Tibial artery (tissue), 4 donors: ENCODE measurements at regions not wholly inside any gene's neighbourhood (a gene's known extent, or its start where the extent isn't known, plus 50 kb on each side); places are given as distances from the start of the nearest gene placed in this dataset.

Experiments used
- DNase-seq, 2 donors: peaks; one replicate each; pipeline ENCODE4 v3.0.0-alpha.2; 2019
- H3K27ac ChIP-seq, 2 donors: fragments of 200-600 bp; sonication (generic) in 1 of 2; 1 replicate in 1 of 2; 2 replicates in 1 of 2; pipeline ENCODE4 v1.5.1; 2018 to 2019; ENCODE audit warnings: mild to moderate bottlenecking in 1 of 2
- H3K27me3 ChIP-seq, 2 donors: fragments of 200-600 bp; sonication (generic) in 1 of 2; one replicate each; pipeline versions ENCODE4 v1.5.1 to v1.6.0; 2016 to 2019
- H3K36me3 ChIP-seq, 3 donors: fragments of 200-600 bp; sonication (generic) in 2 of 3; one replicate each; pipeline ENCODE4 v1.5.1; 2016 to 2019; ENCODE audit warnings: mild to moderate bottlenecking in 2 of 3
- H3K4me1 ChIP-seq, 4 donors: fragments of 200-600 bp; sonication (generic) in 2 of 4; 1 replicate in 3 of 4; 2 replicates in 1 of 4; pipeline ENCODE4 v1.5.1; 2016 to 2019
- H3K4me3 ChIP-seq, 2 donors: fragments of 200-600 bp; sonication (generic) in 1 of 2; 1 replicate in 1 of 2; 2 replicates in 1 of 2; pipeline ENCODE4 v1.5.1; 2018 to 2019; ENCODE audit warnings: mild to moderate bottlenecking in 2 of 2
- H3K9me3 ChIP-seq, 3 donors: fragments of 200-600 bp; sonication (generic) in 1 of 3; one replicate each; pipeline ENCODE4 v1.5.1; 2016 to 2019
- intact Hi-C: fragments of 100-400 bp; cut with DNase I; formaldehyde crosslinking; loops from one replicate; pipeline ENCODE4 v1.15.0; 2023; ENCODE audit warnings: low total_unique reads
- TF ChIP-seq, protein P1 (sequence below), 2 experiments: fragments of 200-600 bp in 1 of 2; fragments of 450-650 bp in 1 of 2; IDR thresholded peaks; one replicate each; pipeline ENCODE4 v1.5.1; 2017 to 2019; ENCODE audit warnings: antibody characterized with exemption in 2 of 2, mild to moderate bottlenecking in 1 of 2, moderate library complexity in 1 of 2

GRCh38 chr22:49413146-49413545 lies 414.5 kb downstream of the BRD1 start:
- H3K4me3 ChIP-seq, result no peak overlapping the region
- TF ChIP-seq, protein P1, sequence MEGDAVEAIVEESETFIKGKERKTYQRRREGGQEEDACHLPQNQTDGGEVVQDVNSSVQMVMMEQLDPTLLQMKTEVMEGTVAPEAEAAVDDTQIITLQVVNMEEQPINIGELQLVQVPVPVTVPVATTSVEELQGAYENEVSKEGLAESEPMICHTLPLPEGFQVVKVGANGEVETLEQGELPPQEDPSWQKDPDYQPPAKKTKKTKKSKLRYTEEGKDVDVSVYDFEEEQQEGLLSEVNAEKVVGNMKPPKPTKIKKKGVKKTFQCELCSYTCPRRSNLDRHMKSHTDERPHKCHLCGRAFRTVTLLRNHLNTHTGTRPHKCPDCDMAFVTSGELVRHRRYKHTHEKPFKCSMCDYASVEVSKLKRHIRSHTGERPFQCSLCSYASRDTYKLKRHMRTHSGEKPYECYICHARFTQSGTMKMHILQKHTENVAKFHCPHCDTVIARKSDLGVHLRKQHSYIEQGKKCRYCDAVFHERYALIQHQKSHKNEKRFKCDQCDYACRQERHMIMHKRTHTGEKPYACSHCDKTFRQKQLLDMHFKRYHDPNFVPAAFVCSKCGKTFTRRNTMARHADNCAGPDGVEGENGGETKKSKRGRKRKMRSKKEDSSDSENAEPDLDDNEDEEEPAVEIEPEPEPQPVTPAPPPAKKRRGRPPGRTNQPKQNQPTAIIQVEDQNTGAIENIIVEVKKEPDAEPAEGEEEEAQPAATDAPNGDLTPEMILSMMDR (IDR thresholded peaks at IDR 0.05), result no peak
- H3K27me3 ChIP-seq, result peaks cover 0 to 2% of the 10 kb centered on the region in 2 donors
- intact Hi-C loops, result no loop called here
- H3K36me3 ChIP-seq, result no peaks in the 10 kb centered on the region
- H3K27ac ChIP-seq, result no peak overlapping the region
- DNase-seq, result peak in 1 of 2 donors; percentile 19
- H3K4me1 ChIP-seq, result no peaks in the 10 kb centered on the region
- H3K9me3 ChIP-seq, result peaks cover 0 to under 1% (median 0%) of the 10 kb centered on the region in 3 donors

DNA sequence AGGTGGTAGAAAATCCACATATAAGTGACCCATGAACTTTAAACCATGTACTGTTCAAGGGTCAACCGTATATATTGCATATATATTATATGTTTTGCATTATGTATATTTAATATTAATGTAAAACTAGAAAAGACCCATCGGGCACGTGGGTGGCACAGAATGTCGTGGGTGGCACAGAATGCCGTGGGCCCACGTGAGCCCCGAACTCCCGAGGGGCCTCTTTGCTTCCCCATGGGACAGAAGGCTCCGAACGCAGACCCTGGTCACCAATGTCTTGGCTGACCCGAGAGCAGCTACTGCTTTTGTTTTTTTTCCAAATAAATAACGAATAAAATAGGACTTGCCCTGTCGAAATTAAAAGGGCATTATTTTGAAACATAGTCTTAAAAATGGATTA lies 415.4 kb downstream of the BRD1 start:
- H3K4me3 ChIP-seq, result no peak overlapping the region

DNA sequence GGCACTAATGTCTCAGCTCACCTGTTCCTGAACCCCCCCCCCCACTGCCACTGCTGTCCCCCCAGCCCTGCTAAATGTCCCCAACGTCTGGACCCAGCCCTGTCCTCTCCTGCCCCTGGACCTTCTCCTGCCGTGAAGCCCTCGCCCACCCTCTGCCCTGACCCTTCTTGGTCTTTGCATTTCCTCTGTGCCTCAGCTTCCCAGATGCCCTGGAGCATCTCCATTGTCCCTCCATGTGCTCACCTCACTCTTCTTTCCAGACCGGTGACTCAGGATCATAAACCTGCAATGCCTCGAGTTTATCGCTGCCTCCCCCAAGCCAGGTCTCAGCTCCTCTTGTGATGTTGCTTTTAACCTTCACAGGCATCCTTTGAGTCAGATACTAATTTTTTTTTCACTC lies 416.4 kb downstream of the BRD1 start:
- TF ChIP-seq, protein P1 (IDR thresholded peaks at IDR 0.05), result no peak
- Histone ChIP-seq H3K4me3 (no peak overlapping the region), H3K27ac (no peak overlapping the region), H3K27me3 (peaks cover 0 to 6% of the 10 kb centered on the region in 2 donors), H3K9me3 (no peaks in the 10 kb centered on the region), H3K4me1 (no peaks in the 10 kb centered on the region), H3K36me3 (no peaks in the 10 kb centered on the region)
- intact Hi-C loops, result no loop called here
- DNase-seq, result peak in 1 of 2 donors; percentile 47

More for the DNA sequence above, 415.4 kb downstream of the BRD1 start:
- intact Hi-C loops, result no loop called here
- TF ChIP-seq, protein P1 (IDR thresholded peaks at IDR 0.05), result no peak
- Histone ChIP-seq H3K4me1 (no peaks in the 10 kb centered on the region), H3K27ac (no peak overlapping the region), H3K27me3 (peaks cover 0 to 2% of the 10 kb centered on the region in 2 donors), H3K36me3 (no peaks in the 10 kb centered on the region), H3K9me3 (no peaks in the 10 kb centered on the region)
- DNase-seq, result peak in 1 of 2 donors; percentile 16

DNA sequence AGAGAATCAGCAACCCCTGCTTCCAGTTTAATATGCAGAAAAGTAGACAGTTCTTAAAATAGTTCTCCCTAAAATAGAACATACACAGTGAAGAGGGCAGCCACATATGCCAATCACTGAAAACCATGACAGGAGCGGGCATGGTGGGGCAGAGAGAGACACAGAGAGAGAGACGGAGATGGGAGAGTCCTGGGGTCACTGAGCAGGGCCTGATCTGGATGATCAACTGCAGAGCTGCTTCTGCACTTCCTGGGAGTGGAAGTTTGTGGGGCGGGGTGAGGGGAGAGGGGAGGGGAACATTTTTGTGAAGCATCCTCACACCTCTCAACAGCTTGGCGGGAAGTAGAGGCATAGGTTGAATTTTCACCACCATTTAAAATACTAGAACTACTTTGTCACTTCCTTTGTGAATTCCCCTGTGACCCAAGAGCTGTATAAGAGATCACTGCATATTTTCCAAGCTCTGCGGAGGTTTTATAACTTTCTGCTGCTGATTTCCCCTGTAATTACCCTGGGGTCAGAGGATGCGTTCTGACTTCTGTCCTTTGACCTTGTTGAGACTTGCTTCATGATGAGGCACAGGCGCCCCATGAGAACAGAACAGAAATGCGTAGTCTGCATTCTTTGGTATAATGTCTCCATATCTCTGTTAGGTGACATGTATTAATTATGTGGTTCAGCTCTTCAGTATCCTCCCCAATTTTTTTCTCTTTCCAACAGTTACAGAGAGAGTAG lies 419.4 kb downstream of the BRD1 start:
- Histone ChIP-seq H3K4me1 (no peaks in the 10 kb centered on the region), H3K9me3 (no peaks in the 10 kb centered on the region), H3K27ac (no peak overlapping the region), H3K36me3 (no peaks in the 10 kb centered on the region), H3K4me3 (no peak overlapping the region), H3K27me3 (peaks cover 0 to 6% of the 10 kb centered on the region in 2 donors)
- peak in 1 of 2 donors; percentile 37 for DNase-seq
- TF ChIP-seq, protein P1 (IDR thresholded peaks at IDR 0.05), result no peak
- intact Hi-C loops, result no loop called here

GRCh38 chr22:49406879-49407587 lies 420.6 kb downstream of the BRD1 start:
- no peak for DNase-seq
- H3K27me3 ChIP-seq, result peaks cover 0 to 6% of the 10 kb centered on the region in 2 donors
- TF ChIP-seq, protein P1 (IDR thresholded peaks at IDR 0.05), result no peak
- no peak overlapping the region for H3K27ac ChIP-seq
- no peaks in the 10 kb centered on the region for H3K36me3 ChIP-seq
- intact Hi-C loops, result no loop called here
- H3K4me1 ChIP-seq, result no peaks in the 10 kb centered on the region
- peaks cover 0 to 4% (median 0%) of the 10 kb centered on the region in 3 donors for H3K9me3 ChIP-seq
- no peak overlapping the region for H3K4me3 ChIP-seq
